ENCODE measurements at regions not wholly inside any gene's neighbourhood (a gene's known extent, or its start where the extent isn't known, plus 50 kb on each side); places are given as distances from the start of the nearest gene placed in this dataset.

- Mint-ChIP-seq H3K27me3 (peaks cover 15% of the 10 kb centered on the region), H3K9me3 (no peaks in the 10 kb centered on the region), H3K27ac (no peak overlapping the region), H3K36me3 (no peaks in the 10 kb centered on the region), H3K4me1 (peaks cover 4% of the 10 kb centered on the region), H3K4me3 (no peak overlapping the region)
- DNase-seq = no peak
These were observed 133.1 kb upstream of the PRDM1 start for GRCh38 chr6:105952772-105953690.

DNA sequence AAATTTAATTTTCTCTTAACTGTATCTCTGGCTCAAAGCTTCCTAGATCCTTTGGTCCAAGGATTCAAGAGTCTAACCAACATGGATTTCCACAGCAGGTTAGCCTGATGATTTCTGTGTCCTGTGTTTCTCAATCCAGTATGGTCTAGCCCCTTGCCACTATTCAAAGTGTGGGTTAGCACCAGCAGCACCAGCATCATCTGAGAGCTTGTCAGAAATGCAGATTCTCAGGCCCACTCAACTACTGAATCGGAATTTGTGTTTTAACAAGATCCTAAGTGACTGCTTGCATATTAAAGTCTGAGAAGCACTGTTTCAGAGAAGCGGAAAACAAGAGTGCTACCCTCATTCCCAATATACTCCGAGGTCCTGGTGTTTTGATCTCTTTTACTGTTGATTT, 133.8 kb upstream of the PRDM1 start:
- no peaks in the 10 kb centered on the region for H3K9me3 Mint-ChIP-seq

DNA sequence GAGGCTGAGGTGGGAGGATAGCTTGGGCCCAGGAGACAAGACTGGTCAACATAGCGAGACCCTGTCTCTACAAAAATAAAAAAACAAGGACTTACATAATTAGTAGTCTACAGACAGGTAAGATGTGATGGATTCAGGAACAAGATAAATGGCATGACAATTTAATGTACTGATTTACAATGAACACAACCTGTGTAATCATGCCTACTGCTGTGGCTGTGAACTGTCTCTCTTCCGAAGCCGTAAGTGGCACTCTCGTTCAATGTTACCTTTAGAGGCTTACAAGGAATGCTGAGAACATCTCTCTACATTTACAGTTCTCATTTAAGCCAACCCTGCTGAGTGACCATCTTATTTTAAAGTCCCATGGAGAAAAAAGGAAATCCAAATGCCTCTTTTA, 134.8 kb upstream of the PRDM1 start:
- no peaks in the 10 kb centered on the region for H3K9me3 Mint-ChIP-seq

More for the DNA sequence above, 133.8 kb upstream of the PRDM1 start:
- Mint-ChIP-seq H3K27ac (no peak overlapping the region), H3K4me1 (peaks cover 4% of the 10 kb centered on the region), H3K27me3 (peaks cover 15% of the 10 kb centered on the region), H3K36me3 (no peaks in the 10 kb centered on the region), H3K4me3 (no peak overlapping the region)
- DNase-seq = no peak

GRCh38 chr6:105949869-105950268, 136.3 kb upstream of the PRDM1 start:
- Mint-ChIP-seq H3K9me3 (no peaks in the 10 kb centered on the region), H3K27ac (no peak overlapping the region), H3K4me3 (no peak overlapping the region), H3K27me3 (peaks cover 16% of the 10 kb centered on the region), H3K4me1 (no peaks in the 10 kb centered on the region), H3K36me3 (no peaks in the 10 kb centered on the region)
- no peak for DNase-seq

More for the DNA sequence above, 134.8 kb upstream of the PRDM1 start:
- Mint-ChIP-seq H3K27me3 (peaks cover 6% of the 10 kb centered on the region), H3K36me3 (no peaks in the 10 kb centered on the region), H3K4me1 (peaks cover 4% of the 10 kb centered on the region), H3K27ac (no peak overlapping the region), H3K4me3 (no peak overlapping the region)
- no peak for DNase-seq

GRCh38 chr6:105943514-105943913, 142.6 kb upstream of the PRDM1 start:
- DNase-seq = no peak
- no peak overlapping the region for H3K4me3 Mint-ChIP-seq
- no peaks in the 10 kb centered on the region for H3K9me3 Mint-ChIP-seq
- H3K27me3 Mint-ChIP-seq = peaks cover 19% of the 10 kb centered on the region
- H3K27ac Mint-ChIP-seq = no peak overlapping the region
- H3K36me3 Mint-ChIP-seq = no peaks in the 10 kb centered on the region
- H3K4me1 Mint-ChIP-seq = peaks cover 2% of the 10 kb centered on the region

DNA sequence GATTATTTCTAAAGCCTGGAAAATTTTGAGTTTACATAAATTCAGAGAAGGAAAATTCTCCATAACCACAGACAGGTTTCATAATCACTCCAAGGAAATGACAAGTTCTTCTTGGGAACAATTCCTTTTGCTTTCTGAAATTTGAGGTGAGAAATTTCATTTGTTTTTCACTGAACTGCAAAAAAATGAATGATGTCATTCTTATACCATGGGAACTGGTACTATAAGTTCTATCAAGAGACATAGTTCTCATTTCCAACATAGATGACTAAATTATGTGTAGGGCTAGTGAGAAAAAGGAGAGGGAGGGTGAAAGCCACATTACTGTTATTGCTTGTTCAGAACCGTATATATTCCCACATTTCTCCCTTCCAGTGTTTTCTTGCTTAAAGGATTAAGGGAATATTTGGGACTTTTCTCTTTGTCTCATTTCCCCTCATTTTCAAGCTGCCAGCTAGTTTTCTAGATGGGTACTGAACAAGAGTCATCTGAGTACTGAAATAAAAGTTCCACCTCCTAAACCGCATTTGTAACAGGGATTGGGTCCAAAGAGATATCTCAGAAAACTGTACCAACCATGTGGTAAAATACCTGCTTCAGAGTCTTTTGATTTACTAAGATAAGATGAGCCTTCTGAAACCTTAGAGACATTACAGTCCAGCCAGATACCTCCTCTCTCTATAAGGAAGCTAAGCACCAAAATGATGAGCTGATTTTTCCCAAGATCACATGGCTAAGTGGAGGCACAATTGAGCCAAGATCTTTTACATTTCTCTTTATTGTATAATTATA, 144.3 kb upstream of the PRDM1 start:
- no peak for DNase-seq
- Mint-ChIP-seq H3K27me3 (peaks cover 19% of the 10 kb centered on the region), H3K4me3 (no peak overlapping the region), H3K4me1 (peaks cover 2% of the 10 kb centered on the region), H3K9me3 (no peaks in the 10 kb centered on the region), H3K36me3 (no peaks in the 10 kb centered on the region), H3K27ac (no peak overlapping the region)

DNA sequence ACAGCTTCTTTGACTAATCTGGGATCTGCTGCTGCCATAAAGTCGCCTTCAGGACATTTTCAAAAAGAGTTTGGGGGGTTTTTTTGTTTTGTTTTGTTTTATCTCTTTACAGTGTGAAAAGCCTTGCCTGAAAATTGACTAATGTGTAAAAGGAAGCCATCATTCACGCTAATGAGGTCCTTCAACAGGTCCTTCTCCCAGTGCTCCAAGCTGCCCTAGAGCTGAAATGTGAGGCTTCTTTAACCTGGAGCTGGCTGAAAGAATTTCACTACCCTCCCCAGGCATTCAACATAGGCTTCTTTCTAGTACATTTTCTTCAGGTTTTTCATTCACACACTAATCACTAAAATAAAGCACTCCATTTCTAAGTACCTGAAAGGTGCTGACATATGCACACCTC, 145.1 kb upstream of the PRDM1 start:
- DNase-seq = no peak
- Mint-ChIP-seq H3K27ac (no peak overlapping the region), H3K9me3 (no peaks in the 10 kb centered on the region), H3K36me3 (no peaks in the 10 kb centered on the region), H3K4me1 (peaks cover 2% of the 10 kb centered on the region), H3K27me3 (peaks cover 19% of the 10 kb centered on the region), H3K4me3 (no peak overlapping the region)

- H3K27me3 Mint-ChIP-seq = no peaks in the 10 kb centered on the region
- H3K9me3 Mint-ChIP-seq = no peaks in the 10 kb centered on the region
- no peak overlapping the region for H3K27ac Mint-ChIP-seq
- H3K36me3 Mint-ChIP-seq = no peaks in the 10 kb centered on the region
- DNase-seq = no peak
- H3K4me3 Mint-ChIP-seq = no peak overlapping the region
- H3K4me1 Mint-ChIP-seq = no peaks in the 10 kb centered on the region
These were observed 149.2 kb upstream of the PRDM1 start for GRCh38 chr6:105936972-105937371.

GRCh38 chr6:105935416-105935815, 150.7 kb upstream of the PRDM1 start:
- Mint-ChIP-seq H3K4me1 (no peaks in the 10 kb centered on the region), H3K4me3 (no peak overlapping the region), H3K9me3 (no peaks in the 10 kb centered on the region), H3K36me3 (no peaks in the 10 kb centered on the region), H3K27me3 (no peaks in the 10 kb centered on the region), H3K27ac (no peak overlapping the region)
- no peak for DNase-seq

GRCh38 chr6:105934708-105935107, 151.4 kb upstream of the PRDM1 start:
- H3K9me3 Mint-ChIP-seq = no peaks in the 10 kb centered on the region
- no peaks in the 10 kb centered on the region for H3K36me3 Mint-ChIP-seq
- H3K27ac Mint-ChIP-seq = no peak overlapping the region
- H3K4me1 Mint-ChIP-seq = no peaks in the 10 kb centered on the region
- no peaks in the 10 kb centered on the region for H3K27me3 Mint-ChIP-seq
- no peak overlapping the region for H3K4me3 Mint-ChIP-seq
- no peak for DNase-seq

DNA sequence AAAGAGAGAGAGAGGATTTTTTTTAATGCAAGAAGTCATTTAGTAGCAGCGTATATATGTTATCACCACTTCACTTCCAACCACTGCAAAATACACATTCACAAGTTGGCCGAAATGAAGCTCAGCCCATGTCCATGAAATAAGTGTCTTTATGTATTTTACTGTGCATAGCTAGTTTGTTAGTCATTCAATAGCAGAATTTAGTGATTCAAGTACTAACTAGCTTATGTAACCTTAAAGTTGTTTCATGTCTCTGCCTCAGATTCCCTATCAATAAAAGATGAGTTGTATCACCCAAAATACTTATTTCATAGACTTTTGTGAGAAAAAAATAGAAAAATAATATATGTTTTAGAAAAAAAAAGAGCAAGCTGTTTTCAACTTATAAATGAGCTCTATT, 153.7 kb upstream of the PRDM1 start:
- no peaks in the 10 kb centered on the region for H3K36me3 Mint-ChIP-seq
- no peaks in the 10 kb centered on the region for H3K4me1 Mint-ChIP-seq
- no peaks in the 10 kb centered on the region for H3K9me3 Mint-ChIP-seq
- H3K4me3 Mint-ChIP-seq = no peak overlapping the region
- no peak overlapping the region for H3K27ac Mint-ChIP-seq
- no peak for DNase-seq
- H3K27me3 Mint-ChIP-seq = no peaks in the 10 kb centered on the region

DNA sequence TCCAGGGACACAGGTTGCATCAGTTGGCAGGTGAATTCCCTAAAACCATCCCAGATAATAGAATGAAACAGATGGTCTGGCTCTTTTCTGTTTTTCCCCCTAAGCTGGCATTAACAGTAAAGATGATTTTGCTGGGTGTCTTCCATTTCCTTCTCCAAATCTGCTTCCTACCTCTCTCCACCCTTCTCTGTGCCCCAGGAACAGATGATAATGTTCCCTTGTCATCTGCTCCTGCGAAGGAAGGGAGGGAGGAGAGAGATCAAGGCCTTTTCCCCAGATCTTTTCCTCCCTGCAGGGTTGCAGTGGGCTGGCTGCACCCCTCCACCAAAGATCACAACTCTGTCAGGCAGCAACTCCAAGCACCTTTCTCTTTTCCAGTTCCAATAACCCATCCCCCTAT, 156.5 kb upstream of the PRDM1 start:
- Mint-ChIP-seq H3K27me3 (peaks cover 5% of the 10 kb centered on the region), H3K36me3 (no peaks in the 10 kb centered on the region), H3K9me3 (no peaks in the 10 kb centered on the region), H3K27ac (no peak overlapping the region), H3K4me3 (no peak overlapping the region), H3K4me1 (no peaks in the 10 kb centered on the region)
- DNase-seq = no peak

GRCh38 chr6:105926318-105926717, 159.8 kb upstream of the PRDM1 start:
- H3K4me1 Mint-ChIP-seq = no peaks in the 10 kb centered on the region
- H3K36me3 Mint-ChIP-seq = no peaks in the 10 kb centered on the region
- H3K27me3 Mint-ChIP-seq = peaks cover 8% of the 10 kb centered on the region
- H3K4me3 Mint-ChIP-seq = no peak overlapping the region
- no peak overlapping the region for H3K27ac Mint-ChIP-seq
- H3K9me3 Mint-ChIP-seq = no peaks in the 10 kb centered on the region
- DNase-seq = no peak

DNA sequence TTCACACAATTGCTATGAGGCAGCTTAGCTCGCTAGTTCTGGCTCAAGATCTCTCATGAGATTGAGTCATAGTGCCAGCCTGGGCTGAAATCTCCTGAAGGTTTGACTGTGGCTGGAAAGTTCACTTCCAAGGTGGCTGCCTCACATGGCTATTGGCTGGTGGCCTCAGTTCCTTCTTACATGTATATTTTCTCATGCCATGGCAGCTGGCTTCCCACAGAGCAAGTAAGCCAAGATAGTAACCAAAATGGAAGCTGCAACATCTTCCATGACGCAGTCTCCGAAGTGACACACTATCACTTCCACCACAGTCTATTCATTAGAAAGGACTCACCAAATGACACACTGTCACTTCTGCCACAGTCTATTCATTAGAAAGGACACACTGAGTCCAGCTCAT, 160.4 kb upstream of the PRDM1 start:
- no peaks in the 10 kb centered on the region for H3K9me3 Mint-ChIP-seq
- peaks cover 8% of the 10 kb centered on the region for H3K27me3 Mint-ChIP-seq
- H3K4me1 Mint-ChIP-seq = no peaks in the 10 kb centered on the region
- H3K4me3 Mint-ChIP-seq = no peak overlapping the region
- no peaks in the 10 kb centered on the region for H3K36me3 Mint-ChIP-seq
- H3K27ac Mint-ChIP-seq = no peak overlapping the region
- no peak for DNase-seq

GRCh38 chr6:105921781-105922180, 164.4 kb upstream of the PRDM1 start:
- Mint-ChIP-seq H3K9me3 (no peaks in the 10 kb centered on the region), H3K36me3 (no peaks in the 10 kb centered on the region), H3K27me3 (peaks cover 15% of the 10 kb centered on the region), H3K4me1 (peaks cover 10% of the 10 kb centered on the region), H3K4me3 (no peak overlapping the region), H3K27ac (no peak overlapping the region)
- DNase-seq = no peak

All from activated naive CD8-positive, alpha-beta T cell treated with anti-CD3 and anti-CD28 coated beads for 36 hours (primary cell).